ENCODE measurements at regions not wholly inside any gene's neighbourhood (a gene's known extent, or its start where the extent isn't known, plus 50 kb on each side); places are given as distances from the start of the nearest gene placed in this dataset.

- H3K27ac Mint-ChIP-seq: no peak overlapping the region
- no peak overlapping the region for H3K4me3 Mint-ChIP-seq
- H3K9me3 Mint-ChIP-seq: no peaks in the 10 kb centered on the region
- no peaks in the 10 kb centered on the region for H3K36me3 Mint-ChIP-seq (ENCODE audit: low read depth)
- H3K27me3 Mint-ChIP-seq (ENCODE audit: low read depth): no peaks in the 10 kb centered on the region
- H3K4me1 Mint-ChIP-seq (ENCODE audit: low read depth): no peaks in the 10 kb centered on the region
Observed at GRCh38 chrX:69031971-69032391, 133.3 kb downstream of the PJA1 start.

GRCh38 chrX:69031181-69031580, 134.1 kb downstream of the PJA1 start:
- Mint-ChIP-seq H3K36me3 (ENCODE audit: low read depth) (no peaks in the 10 kb centered on the region), H3K4me3 (no peak overlapping the region), H3K4me1 (ENCODE audit: low read depth) (no peaks in the 10 kb centered on the region), H3K27ac (no peak overlapping the region), H3K27me3 (ENCODE audit: low read depth) (no peaks in the 10 kb centered on the region), H3K9me3 (no peaks in the 10 kb centered on the region)

DNA sequence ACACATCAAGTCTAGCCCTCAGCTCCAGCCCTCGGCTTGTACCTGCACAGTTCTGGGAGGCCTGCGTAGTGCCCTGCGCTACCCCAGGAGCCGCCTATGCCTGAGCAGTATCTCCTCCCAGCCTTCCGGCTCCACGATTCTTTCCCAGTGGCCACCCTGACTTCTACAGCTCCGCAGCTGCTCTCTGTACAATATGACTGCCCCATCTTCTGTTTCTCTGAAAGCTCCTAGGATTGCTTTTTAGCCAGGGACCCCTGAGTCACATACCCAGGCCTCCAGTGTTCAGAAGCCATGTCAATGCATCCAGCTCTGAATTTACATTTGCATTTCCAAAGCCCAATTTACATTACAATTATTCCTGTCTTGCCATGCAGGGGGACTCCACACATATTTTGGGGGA, 135.5 kb downstream of the PJA1 start:
- no peak overlapping the region for H3K4me3 Mint-ChIP-seq
- H3K4me1 Mint-ChIP-seq (ENCODE audit: low read depth): no peaks in the 10 kb centered on the region
- no peak overlapping the region for H3K27ac Mint-ChIP-seq
- H3K27me3 Mint-ChIP-seq (ENCODE audit: low read depth): no peaks in the 10 kb centered on the region
- H3K9me3 Mint-ChIP-seq: no peaks in the 10 kb centered on the region
- H3K36me3 Mint-ChIP-seq (ENCODE audit: low read depth): no peaks in the 10 kb centered on the region

GRCh38 chrX:69028761-69029120, 136.5 kb downstream of the PJA1 start:
- H3K9me3 Mint-ChIP-seq: no peaks in the 10 kb centered on the region
- no peak overlapping the region for H3K4me3 Mint-ChIP-seq
- H3K27ac Mint-ChIP-seq: no peak overlapping the region
- no peaks in the 10 kb centered on the region for H3K4me1 Mint-ChIP-seq (ENCODE audit: low read depth)
- H3K27me3 Mint-ChIP-seq (ENCODE audit: low read depth): no peaks in the 10 kb centered on the region
- no peaks in the 10 kb centered on the region for H3K36me3 Mint-ChIP-seq (ENCODE audit: low read depth)

DNA sequence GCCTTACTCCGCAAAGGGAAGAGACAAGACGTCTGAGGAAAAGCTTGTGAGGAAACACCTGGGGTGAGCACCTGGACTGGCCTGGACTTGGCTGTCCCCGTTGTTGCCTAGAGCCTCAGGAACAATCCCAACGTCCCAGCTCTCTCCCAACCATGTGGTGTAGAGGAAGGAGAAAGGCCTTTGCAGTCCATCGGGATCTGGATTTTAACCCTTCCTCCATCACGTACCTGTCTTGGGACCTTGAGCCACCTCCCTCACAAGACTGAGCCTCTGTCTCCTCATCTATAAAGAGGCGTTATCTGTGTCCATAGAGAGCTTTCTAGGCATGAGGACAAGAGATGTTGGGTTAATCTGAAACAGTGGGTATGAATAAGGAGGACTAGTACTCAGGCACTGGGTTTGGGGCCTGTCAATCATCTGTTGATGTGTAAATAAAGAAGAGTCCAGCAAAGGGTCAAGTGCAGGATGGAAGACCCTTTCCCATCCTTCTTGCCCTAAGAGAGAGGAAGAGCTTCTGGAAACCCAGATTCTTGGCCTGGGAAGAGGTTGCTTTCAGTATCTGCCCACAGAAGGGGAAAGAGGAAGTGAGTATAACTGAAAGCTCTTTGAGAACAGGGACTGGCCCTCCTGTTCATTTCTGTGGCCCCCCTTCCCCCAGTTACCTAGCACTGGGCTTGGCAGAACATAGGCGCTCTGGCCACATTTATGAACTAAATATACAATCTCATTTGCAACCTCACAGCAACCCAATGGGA, 137.1 kb downstream of the PJA1 start:
- H3K27me3 Mint-ChIP-seq (ENCODE audit: low read depth): no peaks in the 10 kb centered on the region
- H3K36me3 Mint-ChIP-seq (ENCODE audit: low read depth): no peaks in the 10 kb centered on the region
- no peak overlapping the region for H3K4me3 Mint-ChIP-seq
- no peaks in the 10 kb centered on the region for H3K9me3 Mint-ChIP-seq
- H3K27ac Mint-ChIP-seq: no peak overlapping the region
- H3K4me1 Mint-ChIP-seq (ENCODE audit: low read depth): no peaks in the 10 kb centered on the region

DNA sequence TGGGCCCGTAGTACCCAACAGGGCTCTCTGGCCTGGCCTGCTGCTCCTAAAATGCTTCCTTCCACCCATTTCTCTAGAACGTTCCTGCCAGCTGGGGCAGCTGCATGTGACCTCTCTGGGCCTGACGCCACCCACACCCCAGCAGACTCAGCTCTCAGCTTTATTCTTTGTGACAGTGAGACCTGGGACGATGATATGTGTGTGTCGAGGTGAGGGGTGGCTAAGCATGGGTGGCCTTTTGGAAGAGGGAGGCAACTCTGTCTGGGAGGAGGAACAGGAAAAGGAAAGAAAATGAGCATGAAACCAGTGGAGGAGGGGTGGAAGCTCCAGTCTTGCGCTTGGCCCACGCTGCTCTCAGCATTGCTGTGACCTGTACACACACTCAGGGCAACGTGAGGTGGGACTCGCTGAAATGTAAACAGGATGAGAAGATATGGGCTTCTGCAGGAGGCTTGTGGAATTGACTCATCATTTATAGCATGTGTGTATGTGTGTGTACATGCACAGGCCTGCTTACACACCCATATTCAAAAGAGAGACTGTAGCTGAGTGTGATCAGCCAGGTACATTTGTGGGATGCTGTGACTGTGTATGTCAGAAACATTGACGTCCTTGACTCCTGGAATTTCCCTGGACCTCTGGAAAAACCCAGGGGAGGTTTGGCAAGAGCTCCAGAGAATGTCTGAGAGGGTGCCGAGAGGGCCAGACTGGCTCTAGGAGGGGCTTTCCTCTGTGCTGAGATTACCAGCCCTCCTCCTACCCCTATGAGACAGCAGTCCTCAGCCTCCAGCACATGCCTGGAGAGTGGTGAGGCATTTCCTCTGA, 137.9 kb downstream of the PJA1 start:
- Mint-ChIP-seq H3K27me3 (ENCODE audit: low read depth) (no peaks in the 10 kb centered on the region), H3K36me3 (ENCODE audit: low read depth) (no peaks in the 10 kb centered on the region), H3K9me3 (no peaks in the 10 kb centered on the region), H3K4me3 (no peak overlapping the region), H3K4me1 (ENCODE audit: low read depth) (no peaks in the 10 kb centered on the region), H3K27ac (no peak overlapping the region)

GRCh38 chrX:69025802-69026301, 139.4 kb downstream of the PJA1 start:
- H3K4me1 Mint-ChIP-seq (ENCODE audit: low read depth): no peaks in the 10 kb centered on the region
- H3K27me3 Mint-ChIP-seq (ENCODE audit: low read depth): no peaks in the 10 kb centered on the region
- H3K27ac Mint-ChIP-seq: no peak overlapping the region
- H3K9me3 Mint-ChIP-seq: no peaks in the 10 kb centered on the region
- H3K36me3 Mint-ChIP-seq (ENCODE audit: low read depth): no peaks in the 10 kb centered on the region
- no peak overlapping the region for H3K4me3 Mint-ChIP-seq

DNA sequence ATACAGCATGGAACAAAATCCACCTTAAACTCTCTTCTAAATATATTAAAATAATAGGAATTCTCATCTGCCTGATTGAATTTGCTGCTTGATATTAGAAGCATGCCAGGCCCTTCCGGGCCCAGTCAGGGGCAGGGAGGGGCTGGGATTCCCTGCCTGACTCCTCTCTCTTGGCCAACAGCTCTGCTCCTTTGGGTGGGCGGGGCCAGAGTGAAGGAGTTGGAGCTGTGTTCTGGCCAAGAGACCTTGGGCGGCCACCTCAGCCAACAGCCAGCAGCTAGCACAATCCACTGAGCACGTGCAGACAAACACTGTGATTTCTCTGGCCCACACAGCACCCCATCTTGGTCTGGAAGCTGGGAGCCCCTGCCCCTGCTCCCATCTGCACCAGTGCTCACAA, 140.3 kb downstream of the PJA1 start:
- Mint-ChIP-seq H3K9me3 (no peaks in the 10 kb centered on the region), H3K27ac (no peak overlapping the region)

DNA sequence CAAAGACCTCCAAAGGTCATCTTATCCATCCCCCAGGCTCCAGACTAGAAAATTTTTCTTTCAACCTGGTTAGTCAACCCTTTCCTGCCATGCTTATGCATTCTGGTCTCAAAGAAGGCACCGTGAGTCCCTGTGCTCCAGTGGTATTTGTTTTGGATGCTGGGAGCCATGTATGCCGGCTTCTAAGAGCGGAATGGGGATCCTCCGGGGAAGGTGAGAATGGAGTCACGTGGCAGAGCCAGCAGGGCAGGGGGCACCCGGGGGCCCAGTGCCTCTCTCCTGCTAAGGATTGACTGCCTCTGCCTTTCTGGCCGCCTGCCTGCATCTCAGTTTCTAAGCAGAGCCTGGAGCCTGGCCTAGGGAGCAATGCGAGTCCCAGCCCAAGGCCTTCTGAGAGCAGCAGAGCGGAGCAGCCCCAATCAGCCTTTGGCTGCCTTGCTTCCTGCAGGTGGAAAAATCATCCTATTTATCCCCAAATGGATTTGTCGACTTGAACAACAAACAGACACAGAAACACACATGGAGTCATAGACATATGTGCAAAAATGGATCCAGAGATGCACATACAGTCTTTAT, 141.0 kb downstream of the PJA1 start:
- no peak overlapping the region for H3K4me3 Mint-ChIP-seq
- H3K4me1 Mint-ChIP-seq (ENCODE audit: low read depth): no peaks in the 10 kb centered on the region
- H3K9me3 Mint-ChIP-seq: no peaks in the 10 kb centered on the region
- H3K27me3 Mint-ChIP-seq (ENCODE audit: low read depth): no peaks in the 10 kb centered on the region
- H3K27ac Mint-ChIP-seq: no peak overlapping the region
- H3K36me3 Mint-ChIP-seq (ENCODE audit: low read depth): no peaks in the 10 kb centered on the region

More for the DNA sequence above, 140.3 kb downstream of the PJA1 start:
- Mint-ChIP-seq H3K4me3 (no peak overlapping the region), H3K27me3 (ENCODE audit: low read depth) (no peaks in the 10 kb centered on the region), H3K36me3 (ENCODE audit: low read depth) (no peaks in the 10 kb centered on the region), H3K4me1 (ENCODE audit: low read depth) (no peaks in the 10 kb centered on the region)

- H3K36me3 Mint-ChIP-seq (ENCODE audit: low read depth): no peaks in the 10 kb centered on the region
- no peak overlapping the region for H3K4me3 Mint-ChIP-seq
- no peak overlapping the region for H3K27ac Mint-ChIP-seq
- no peaks in the 10 kb centered on the region for H3K4me1 Mint-ChIP-seq (ENCODE audit: low read depth)
- H3K27me3 Mint-ChIP-seq (ENCODE audit: low read depth): no peaks in the 10 kb centered on the region
- H3K9me3 Mint-ChIP-seq: no peaks in the 10 kb centered on the region
Observed at GRCh38 chrX:69022430-69022829, 142.8 kb downstream of the PJA1 start.

DNA sequence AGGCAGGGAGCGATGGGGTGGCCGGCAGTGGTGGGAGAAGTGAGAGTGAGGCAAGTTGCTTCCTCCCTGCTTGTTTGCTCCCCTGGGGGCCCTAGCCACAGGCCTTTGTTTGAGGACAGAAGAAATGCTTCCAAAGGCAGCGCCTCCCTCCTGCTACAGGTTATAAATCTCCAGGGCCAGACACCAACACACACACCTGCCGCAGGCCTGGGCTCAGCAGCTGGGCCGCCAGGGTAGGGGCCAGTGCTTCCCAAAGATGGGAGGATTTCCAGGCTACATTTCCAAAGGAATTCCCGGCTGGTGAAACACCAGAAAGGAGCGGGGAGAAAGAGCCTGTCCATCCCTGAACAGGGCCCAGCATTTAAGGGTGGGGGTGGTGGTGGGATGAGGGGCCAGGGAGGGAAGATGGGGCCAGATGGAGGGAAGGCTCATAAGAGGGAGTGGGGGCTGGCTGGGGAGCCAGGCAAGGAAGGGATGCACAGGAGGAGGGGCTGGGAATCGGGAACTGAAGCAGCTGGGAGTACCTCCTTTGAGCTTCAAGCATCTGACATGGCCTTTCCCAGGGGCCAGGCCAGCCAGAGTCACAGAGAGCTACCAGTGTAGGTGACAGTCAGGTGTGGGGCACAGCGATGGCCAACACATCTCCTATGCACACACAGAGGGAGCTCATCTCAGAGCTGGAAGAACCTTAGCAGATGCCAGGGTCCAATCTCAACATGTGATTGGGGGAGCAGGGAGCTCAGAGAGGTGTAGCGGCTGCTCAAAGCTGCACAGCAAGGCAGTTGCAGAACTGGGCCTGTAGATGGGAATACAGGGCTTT, 143.9 kb downstream of the PJA1 start:
- H3K9me3 Mint-ChIP-seq: no peaks in the 10 kb centered on the region
- H3K27me3 Mint-ChIP-seq (ENCODE audit: low read depth): no peaks in the 10 kb centered on the region
- H3K4me1 Mint-ChIP-seq (ENCODE audit: low read depth): no peaks in the 10 kb centered on the region
- H3K4me3 Mint-ChIP-seq: no peak overlapping the region
- no peak overlapping the region for H3K27ac Mint-ChIP-seq
- H3K36me3 Mint-ChIP-seq (ENCODE audit: low read depth): no peaks in the 10 kb centered on the region

DNA sequence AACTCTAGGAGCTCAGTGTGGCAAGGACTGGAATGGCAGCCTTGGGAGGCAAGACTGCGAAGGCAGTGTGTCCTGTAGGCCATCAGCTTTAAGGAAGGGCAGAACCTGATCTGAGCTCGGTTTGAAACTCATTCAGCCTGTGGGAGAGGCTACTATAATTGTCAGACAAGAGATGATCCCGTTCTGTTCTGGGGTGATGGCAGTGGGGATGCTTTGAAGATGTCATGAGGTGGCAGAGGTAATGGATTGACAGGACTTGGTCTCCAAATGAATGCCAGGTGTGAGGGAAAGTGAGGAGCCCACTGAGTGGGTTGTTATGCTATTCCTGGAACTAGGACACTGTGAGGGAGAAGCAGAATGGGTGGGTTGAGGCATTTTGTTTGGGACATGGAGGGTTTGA, 144.9 kb downstream of the PJA1 start:
- H3K27ac Mint-ChIP-seq: no peak overlapping the region
- H3K4me1 Mint-ChIP-seq (ENCODE audit: low read depth): no peaks in the 10 kb centered on the region
- no peaks in the 10 kb centered on the region for H3K9me3 Mint-ChIP-seq
- H3K36me3 Mint-ChIP-seq (ENCODE audit: low read depth): no peaks in the 10 kb centered on the region
- H3K27me3 Mint-ChIP-seq (ENCODE audit: low read depth): no peaks in the 10 kb centered on the region
- H3K4me3 Mint-ChIP-seq: no peak overlapping the region

DNA sequence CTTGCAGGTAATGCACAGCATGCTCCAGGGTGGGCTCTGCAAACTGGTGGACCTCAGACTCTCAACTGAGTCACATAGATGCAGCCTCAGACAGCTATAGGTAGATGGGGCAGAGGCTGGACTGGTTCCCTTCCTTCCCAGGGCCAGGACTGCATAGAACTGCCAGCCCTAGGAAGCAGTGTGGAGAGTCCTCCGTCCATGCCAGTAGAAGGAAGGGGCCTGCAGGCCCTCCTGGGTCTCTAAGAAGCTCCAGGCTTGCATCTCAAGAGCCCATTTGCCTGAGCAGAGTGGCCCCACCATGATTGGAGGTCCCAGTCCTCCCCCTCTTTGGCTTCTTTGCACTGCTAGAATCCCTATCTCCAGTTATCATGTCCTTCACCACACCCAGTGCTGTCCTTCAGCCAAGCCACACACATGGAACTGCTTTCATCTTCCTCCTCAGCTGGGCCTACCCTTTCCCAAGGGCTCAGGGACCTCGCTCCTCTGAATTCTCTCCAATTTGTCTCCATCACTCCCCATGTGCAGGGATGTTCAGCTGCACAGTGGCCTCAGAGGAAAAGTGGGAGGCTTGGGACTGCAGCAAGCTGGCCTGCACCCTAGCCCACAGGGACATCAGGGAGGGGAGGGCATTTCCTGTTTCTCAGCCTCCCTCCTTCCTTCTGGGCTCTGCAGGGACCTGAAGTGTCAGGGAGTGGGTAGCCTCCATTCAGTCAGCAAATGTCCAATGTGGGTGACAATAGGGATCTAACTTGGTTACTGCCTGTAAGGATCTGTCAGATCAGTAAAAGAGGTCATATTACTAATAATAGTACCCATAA, 146.0 kb downstream of the PJA1 start:
- no peaks in the 10 kb centered on the region for H3K36me3 Mint-ChIP-seq (ENCODE audit: low read depth)
- no peak overlapping the region for H3K27ac Mint-ChIP-seq
- H3K4me3 Mint-ChIP-seq: no peak overlapping the region
- H3K4me1 Mint-ChIP-seq (ENCODE audit: low read depth): no peaks in the 10 kb centered on the region
- H3K9me3 Mint-ChIP-seq: no peaks in the 10 kb centered on the region
- no peaks in the 10 kb centered on the region for H3K27me3 Mint-ChIP-seq (ENCODE audit: low read depth)
